HG03103 (cell line): ENCODE measurements at regions not wholly inside any gene's neighbourhood (a gene's known extent, or its start where the extent isn't known, plus 50 kb on each side); places are given as distances from the start of the nearest gene placed in this dataset.
"Not testable (repeated sequence)": the region's sequence is repeated elsewhere in the genome, so short reads cannot be mapped to it uniquely, and the experiment has no call there.

ENCODE experiments used
- ATAC-seq: cut with Tn5 transposase; IDR thresholded peaks from one replicate; pipeline ENCODE4 v1.9.1; 2021; ENCODE audit warnings: low read depth; ENCODE audit not compliant: unreplicated experiment

DNA sequence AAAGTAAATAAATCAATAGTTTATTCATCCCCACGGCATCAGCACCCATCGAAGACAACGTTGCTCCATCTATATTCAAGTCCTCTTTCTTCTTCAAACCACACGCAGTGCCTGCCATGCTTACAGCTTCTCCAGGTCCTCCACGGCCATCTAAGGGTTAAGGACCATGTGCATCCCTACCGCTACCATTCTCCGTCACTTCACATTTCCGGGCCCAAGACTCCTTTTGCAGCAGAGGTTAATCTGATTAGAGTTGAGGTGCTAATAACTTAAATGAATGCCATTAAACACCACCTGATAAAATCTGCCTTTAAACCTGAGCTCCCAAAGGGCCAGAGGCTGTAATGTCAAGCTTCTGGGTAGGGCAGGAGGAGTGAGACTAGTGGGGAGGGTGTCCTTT is 79.7 kb upstream of the CCND2 start:
- ATAC-seq, result no peak

DNA sequence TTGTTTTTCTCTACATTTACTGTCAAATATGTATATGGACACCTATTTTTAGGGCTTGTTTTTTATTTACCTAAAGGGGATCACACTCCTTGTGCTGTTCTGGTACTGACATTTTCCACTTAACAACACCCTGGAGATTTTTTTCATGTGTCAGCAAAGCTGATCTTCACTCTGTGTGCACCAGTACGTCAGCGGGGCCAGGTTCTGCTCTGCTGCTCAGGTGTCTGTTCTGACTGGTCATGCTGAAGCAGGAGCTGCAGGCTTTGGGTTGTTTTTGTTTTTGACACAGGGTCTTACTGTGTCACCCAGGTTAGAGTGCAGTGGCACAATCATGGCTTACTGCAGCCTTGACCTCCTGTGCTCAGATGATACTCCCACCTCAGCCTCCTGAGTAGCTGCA is 81.9 kb upstream of the CCND2 start:
- ATAC-seq, result no peak

DNA sequence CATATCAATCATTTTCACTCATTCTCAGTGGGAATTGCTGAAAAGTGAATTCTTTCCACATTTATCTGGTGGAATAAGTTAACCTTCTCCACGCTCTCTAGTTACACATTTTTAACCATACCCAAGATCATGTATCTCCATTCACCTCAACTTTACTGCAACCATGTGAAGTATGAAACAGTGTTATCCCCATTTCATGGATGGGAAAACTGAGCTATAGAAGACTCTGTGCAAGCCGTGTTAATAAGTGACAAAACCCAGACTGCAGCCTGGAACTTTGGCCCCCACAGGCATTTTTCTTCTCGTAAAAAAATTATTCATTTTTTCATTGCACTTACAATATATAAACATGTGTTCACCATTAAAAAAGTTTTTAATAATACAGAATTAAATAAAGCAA is 82.4 kb upstream of the CCND2 start:
- ATAC-seq, result no peak

GRCh38 chr12:4190366-4191063 is 83.0 kb upstream of the CCND2 start:
- ATAC-seq, result no peak

GRCh38 chr12:4189721-4190120 is 83.8 kb upstream of the CCND2 start:
- no peak for ATAC-seq

DNA sequence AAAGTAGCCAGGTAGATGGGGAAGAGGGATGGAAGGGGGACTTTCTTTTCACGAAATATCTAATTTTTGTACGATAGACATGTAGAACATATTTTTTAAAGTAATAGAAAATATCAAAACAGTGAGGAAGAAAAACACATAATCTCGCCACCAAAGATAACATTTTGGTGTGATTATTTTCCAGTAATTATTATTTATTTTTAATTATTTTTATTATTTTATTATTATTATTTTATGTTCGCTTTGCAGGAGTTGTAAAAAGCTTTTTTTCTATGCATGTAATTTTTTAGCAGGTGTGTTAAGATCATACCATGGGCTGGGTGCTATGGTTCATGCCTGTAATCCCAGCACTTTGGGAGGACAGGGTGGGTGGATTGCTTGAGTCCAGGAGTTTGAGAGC is 85.6 kb upstream of the CCND2 start:
- ATAC-seq, result no peak

DNA sequence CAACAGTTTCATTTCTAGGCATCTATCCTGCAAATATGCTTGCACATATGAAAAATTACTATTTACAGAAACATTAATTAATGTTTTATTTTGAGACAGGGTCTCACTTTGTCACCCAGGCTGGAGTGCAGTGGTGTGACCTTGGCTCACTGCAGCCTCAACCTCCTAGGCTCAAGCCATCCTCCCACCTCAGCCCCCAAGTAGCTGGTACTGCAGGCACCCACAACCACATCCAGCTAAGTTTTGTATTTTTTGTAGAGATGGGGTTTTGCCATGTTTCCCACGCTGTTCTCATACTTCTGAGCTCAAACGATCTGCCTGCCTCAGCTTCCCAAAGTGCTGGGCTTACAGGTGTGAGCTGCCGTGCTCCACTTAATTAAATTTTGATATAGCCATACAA is 86.2 kb upstream of the CCND2 start:
- not testable (repeated sequence) for ATAC-seq

DNA sequence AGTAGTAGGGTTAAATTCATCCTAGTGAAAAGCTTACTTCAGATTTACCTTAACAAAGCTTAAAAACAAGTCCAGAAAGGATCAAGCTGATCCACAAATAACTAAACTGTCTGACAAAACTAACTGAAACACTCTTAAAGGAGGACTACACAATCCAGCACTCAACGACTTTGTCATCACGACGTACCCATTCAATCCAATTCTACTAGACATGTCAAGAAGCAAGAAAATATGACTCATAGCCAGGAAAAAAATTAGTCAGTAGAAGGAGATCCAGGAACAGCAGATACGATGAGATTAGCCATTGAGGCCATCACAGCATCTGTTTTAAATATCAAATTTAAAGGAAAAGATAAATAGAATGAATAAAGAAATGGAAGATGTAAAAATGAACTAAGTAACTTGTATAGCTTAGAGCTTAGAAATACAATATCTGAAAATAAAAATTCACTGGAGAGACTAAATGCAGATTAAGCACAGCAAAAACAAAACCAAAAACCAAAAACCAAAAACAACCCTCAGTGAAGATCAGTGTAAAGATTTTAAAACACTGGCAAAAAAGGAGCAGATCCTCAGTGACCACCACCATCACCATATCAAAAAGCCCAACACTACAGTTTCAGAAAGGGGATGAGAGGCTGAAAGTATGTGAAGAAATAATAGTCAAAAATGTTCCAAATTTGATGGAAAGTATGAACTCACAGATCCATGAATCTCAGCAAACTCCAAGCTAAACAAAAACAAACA is 95.0 kb upstream of the CCND2 start:
- ATAC-seq, result no peak

GRCh38 chr12:4177262-4177661 is 96.3 kb upstream of the CCND2 start:
- ATAC-seq, result no peak

GRCh38 chr12:4176168-4176567 is 97.4 kb upstream of the CCND2 start:
- no peak for ATAC-seq

- ATAC-seq, result no peak
Observed at GRCh38 chr12:4174417-4174816, 99.1 kb upstream of the CCND2 start.

DNA sequence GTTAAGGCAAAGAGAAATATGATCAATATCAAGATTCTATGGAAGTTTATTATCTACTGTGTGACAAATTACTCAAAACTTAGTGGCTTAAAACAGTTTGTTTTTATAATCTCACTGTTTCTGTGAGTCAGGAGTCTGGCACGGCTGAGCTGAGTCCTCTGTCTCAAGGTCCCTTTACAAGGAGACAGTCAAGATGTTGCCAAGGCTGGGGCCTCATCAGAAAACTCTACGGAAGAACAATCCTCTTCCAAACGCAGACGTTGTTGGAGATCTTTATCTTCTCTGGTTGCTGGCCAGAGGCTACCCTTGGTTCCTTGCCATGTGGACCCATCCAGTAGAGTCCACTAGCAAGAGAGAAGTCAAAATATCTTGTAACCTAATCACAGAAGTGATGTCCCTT is 100.6 kb upstream of the CCND2 start:
- no peak for ATAC-seq

DNA sequence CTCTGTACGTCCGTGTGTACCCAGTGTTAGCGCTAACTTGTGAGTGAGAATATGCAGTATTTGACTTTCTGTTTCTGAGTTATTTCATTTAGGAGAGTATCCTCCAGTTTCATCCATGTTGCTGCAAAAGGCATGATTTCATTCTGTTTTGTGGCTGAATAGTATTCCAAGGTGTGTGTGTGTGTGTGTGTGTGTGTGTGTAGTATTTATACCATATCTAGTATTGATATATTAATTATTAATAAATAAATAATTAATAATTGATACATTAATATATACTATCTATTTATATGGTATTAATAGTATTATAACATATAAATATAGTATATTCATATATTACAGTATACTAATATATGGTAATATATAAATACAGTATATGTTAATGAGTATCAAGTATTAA is 101.8 kb upstream of the CCND2 start:
- no peak for ATAC-seq

GRCh38 chr12:4169959-4170358 is 103.6 kb upstream of the CCND2 start:
- no peak for ATAC-seq

- no peak for ATAC-seq
Observed at GRCh38 chr12:4169531-4169930, 104.0 kb upstream of the CCND2 start.

- no peak for ATAC-seq
Observed at GRCh38 chr12:4168036-4168435, 105.5 kb upstream of the CCND2 start.

- no peak for ATAC-seq
Observed at GRCh38 chr12:4164559-4165558, 108.7 kb upstream of the CCND2 start.

GRCh38 chr12:4164188-4164558 is 109.4 kb upstream of the CCND2 start:
- no peak for ATAC-seq

DNA sequence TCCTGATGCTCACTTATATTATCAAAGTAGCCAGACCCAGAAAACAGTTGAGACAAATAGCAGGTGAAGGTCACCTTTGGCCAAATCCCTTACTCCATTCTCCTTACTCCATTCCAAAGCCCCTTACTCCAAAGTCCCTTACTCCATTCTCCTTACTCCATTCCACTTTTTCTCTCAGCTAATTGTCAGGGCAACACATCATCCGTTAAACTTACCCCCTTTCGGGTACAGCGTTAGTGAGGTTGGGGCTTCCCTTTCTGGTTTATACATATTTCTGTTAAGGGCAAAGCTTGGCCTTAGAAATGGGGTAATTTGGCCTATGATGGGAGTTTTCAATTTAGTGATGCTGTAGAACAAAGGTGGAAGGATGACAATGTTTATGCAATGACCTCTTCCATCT is 111.8 kb upstream of the CCND2 start:
- ATAC-seq, result no peak

- ATAC-seq, result no peak
Observed at GRCh38 chr12:4160314-4161040, 113.1 kb upstream of the CCND2 start.

DNA sequence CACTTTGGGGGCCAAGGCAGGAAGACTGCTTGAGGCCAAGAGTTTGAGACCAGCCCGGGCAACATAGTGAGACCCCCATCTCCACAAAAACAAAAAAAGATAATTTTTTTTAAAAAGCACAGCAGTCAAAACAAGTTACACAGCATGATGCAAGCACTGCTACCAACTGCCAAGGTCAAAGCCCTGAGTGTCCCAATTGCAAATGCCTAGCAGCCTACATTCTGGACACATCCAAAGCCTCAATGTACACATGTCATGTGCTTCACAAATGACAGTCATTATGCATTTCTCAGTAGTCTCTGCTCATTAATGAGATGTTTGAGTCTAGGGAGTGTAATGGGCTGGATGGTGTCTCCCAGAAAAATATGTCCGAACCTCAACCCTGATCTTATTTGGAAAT is 113.7 kb upstream of the CCND2 start:
- ATAC-seq, result no peak
